Trophoblast cell (in vitro differentiated cells and primary cell): ENCODE measurements at regions not wholly inside any gene's neighbourhood (a gene's known extent, or its start where the extent isn't known, plus 50 kb on each side); places are given as distances from the start of the nearest gene placed in this dataset.

Experiments used
- DNase-seq, 2 donors: peaks; one replicate each; pipeline ENCODE4 v3.0.0-alpha.2; 2016
- H2AFZ ChIP-seq: 2 replicates; pipeline ENCODE4 v1.6.1; 2013; ENCODE audit warnings: low read length, moderate library complexity, mild to moderate bottlenecking; ENCODE audit not compliant: insufficient read depth, poor library complexity
- H2AK5ac ChIP-seq: 2 replicates; pipeline ENCODE4 v1.6.1; 2013; ENCODE audit warnings: mild to moderate bottlenecking, low read length
- H2BK120ac ChIP-seq: 2 replicates; pipeline ENCODE4 v1.6.1; 2013; ENCODE audit warnings: low read length, mild to moderate bottlenecking, moderate library complexity; ENCODE audit not compliant: insufficient read depth, poor library complexity
- H2BK12ac ChIP-seq: 2 replicates; pipeline ENCODE4 v1.6.1; 2013; ENCODE audit warnings: mild to moderate bottlenecking, low read length, moderate library complexity
- H2BK5ac ChIP-seq: 2 replicates; pipeline ENCODE4 v1.6.1; 2013; ENCODE audit warnings: low read length, low read depth, moderate library complexity, mild to moderate bottlenecking; ENCODE audit not compliant: poor library complexity
- H3K14ac ChIP-seq: 2 replicates; pipeline ENCODE4 v1.6.1; 2013; ENCODE audit warnings: mild to moderate bottlenecking, low read length
- H3K18ac ChIP-seq: 2 replicates; pipeline ENCODE4 v1.6.1; 2013; ENCODE audit warnings: mild to moderate bottlenecking, low read length
- H3K23ac ChIP-seq: 2 replicates; pipeline ENCODE4 v1.6.1; 2013; ENCODE audit warnings: low read length
- H3K27ac ChIP-seq: 2 replicates; pipeline ENCODE4 v1.5.1; 2013; ENCODE audit warnings: low read depth, mild to moderate bottlenecking, inconsistent platforms, low read length, moderate library complexity
- H3K27me3 ChIP-seq: 2 replicates; pipeline ENCODE4 v1.6.1; 2013; ENCODE audit warnings: inconsistent platforms, mild to moderate bottlenecking, low read length, moderate library complexity; ENCODE audit not compliant: insufficient read depth
- H3K36me3 ChIP-seq, 2 experiments: 1 replicate in 1 of 2; 2 replicates in 1 of 2; pipeline ENCODE4 v1.6.1; 2013; ENCODE audit warnings: low read length in 2 of 2, mild to moderate bottlenecking in 2 of 2, moderate library complexity in 1 of 2; ENCODE audit not compliant: insufficient read depth in 2 of 2, control insufficient read depth in 1 of 2
- H3K4ac ChIP-seq: 2 replicates; pipeline ENCODE4 v1.6.1; 2013; ENCODE audit warnings: low read depth, mild to moderate bottlenecking, low read length, moderate library complexity
- H3K4me1 ChIP-seq, 2 experiments: 1 replicate in 1 of 2; 2 replicates in 1 of 2; pipeline ENCODE4 v1.6.1; 2013; ENCODE audit warnings: low read length in 2 of 2, mild to moderate bottlenecking in 2 of 2, moderate library complexity in 1 of 2; ENCODE audit not compliant: insufficient read depth in 2 of 2, control insufficient read depth in 1 of 2
- H3K4me2 ChIP-seq: 2 replicates; pipeline ENCODE4 v1.6.1; 2013; ENCODE audit warnings: inconsistent platforms, mild to moderate bottlenecking, low read length, moderate library complexity
- H3K4me3 ChIP-seq: 2 replicates; pipeline ENCODE4 v1.5.1; 2013; ENCODE audit warnings: mild to moderate bottlenecking, low read depth, low read length, inconsistent platforms
- H3K79me1 ChIP-seq: one replicate; pipeline ENCODE4 v1.6.1; 2013; ENCODE audit warnings: low read length
- H3K79me2 ChIP-seq: 2 replicates; pipeline ENCODE4 v1.6.1; 2013; ENCODE audit warnings: low read length, mild to moderate bottlenecking; ENCODE audit not compliant: control insufficient read depth, insufficient read depth, poor library complexity
- H3K9ac ChIP-seq: 2 replicates; pipeline ENCODE4 v1.6.1; 2013; ENCODE audit warnings: mild to moderate bottlenecking, low read length
- H3K9me3 ChIP-seq: 2 replicates; pipeline ENCODE4 v1.6.1; 2013; ENCODE audit warnings: low read depth, mild to moderate bottlenecking, control low read depth, inconsistent platforms, low read length; ENCODE audit not compliant: insufficient read depth
- H4K12ac ChIP-seq: 2 replicates; pipeline ENCODE4 v1.6.1; 2013; ENCODE audit warnings: low read depth, mild to moderate bottlenecking, low read length, moderate library complexity
- H4K8ac ChIP-seq: 2 replicates; pipeline ENCODE4 v1.6.1; 2013; ENCODE audit warnings: low read depth, mild to moderate bottlenecking, low read length, moderate library complexity
- H4K91ac ChIP-seq: one replicate; pipeline ENCODE4 v1.6.1; 2013; ENCODE audit warnings: low read depth, mild to moderate bottlenecking, low read length, moderate library complexity
- WGBS: extraction: QIAGEN DNeasy Blood & Tissue Kit; methylation state at CpG from one replicate; pipeline ENCODE4 v1.1.7; 2013; ENCODE audit warnings: missing lambda C conversion rate; ENCODE audit not compliant: insufficient read length, insufficient coverage; ENCODE audit errors: extremely low coverage; 5-methylcytosine and 5-hydroxymethylcytosine counted together

DNA sequence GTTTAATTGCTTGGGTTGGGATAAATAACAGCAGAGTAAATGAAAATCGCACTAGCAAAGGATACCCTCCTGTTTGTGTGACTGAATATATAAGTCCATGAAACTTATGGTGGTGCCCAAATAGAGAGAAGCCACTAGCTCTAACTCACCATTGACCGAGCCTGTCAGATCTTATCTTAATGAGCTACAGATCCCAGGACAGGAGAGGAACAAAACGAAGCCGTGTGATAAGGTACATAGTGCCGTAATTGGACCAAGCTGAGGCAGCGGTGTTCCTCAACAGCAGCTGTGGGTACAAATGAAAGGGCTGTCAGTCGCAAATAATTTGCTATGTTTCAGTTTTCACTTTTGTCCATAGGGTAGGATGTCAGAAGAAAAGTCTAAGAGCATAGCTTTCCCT, 276.1 kb downstream of the PTBP2 start:
- H4K12ac ChIP-seq = no peak overlapping the region
- no peak overlapping the region for H3K4me3 ChIP-seq
- H2BK12ac ChIP-seq = no peak overlapping the region
- H3K9ac ChIP-seq = no peak overlapping the region
- H2BK5ac ChIP-seq = no peak overlapping the region
- no peaks in the 10 kb centered on the region for H3K9me3 ChIP-seq
- H3K4me1 ChIP-seq = peaks cover 0 to 10% of the 10 kb centered on the region in 2 experiments
- no peak overlapping the region for H3K27ac ChIP-seq
- no peaks in the 10 kb centered on the region for H3K79me2 ChIP-seq
- no CpG with 5 or more reads among the region's 7 CpGs for WGBS
- no peak overlapping the region for H3K14ac ChIP-seq
- H4K8ac ChIP-seq = no peak overlapping the region
- H2AFZ ChIP-seq = no peak overlapping the region
- no peaks in the 10 kb centered on the region for H3K36me3 ChIP-seq
- no peaks in the 10 kb centered on the region for H3K27me3 ChIP-seq
- no peak overlapping the region for H2BK120ac ChIP-seq
- no peak overlapping the region for H2AK5ac ChIP-seq
- H3K23ac ChIP-seq = no peak overlapping the region
- no peak overlapping the region for H3K18ac ChIP-seq
- no peak overlapping the region for H4K91ac ChIP-seq
- H3K4ac ChIP-seq = no peak overlapping the region
- H3K79me1 ChIP-seq = no peaks in the 10 kb centered on the region
- DNase-seq = no peak
- no peak overlapping the region for H3K4me2 ChIP-seq

DNA sequence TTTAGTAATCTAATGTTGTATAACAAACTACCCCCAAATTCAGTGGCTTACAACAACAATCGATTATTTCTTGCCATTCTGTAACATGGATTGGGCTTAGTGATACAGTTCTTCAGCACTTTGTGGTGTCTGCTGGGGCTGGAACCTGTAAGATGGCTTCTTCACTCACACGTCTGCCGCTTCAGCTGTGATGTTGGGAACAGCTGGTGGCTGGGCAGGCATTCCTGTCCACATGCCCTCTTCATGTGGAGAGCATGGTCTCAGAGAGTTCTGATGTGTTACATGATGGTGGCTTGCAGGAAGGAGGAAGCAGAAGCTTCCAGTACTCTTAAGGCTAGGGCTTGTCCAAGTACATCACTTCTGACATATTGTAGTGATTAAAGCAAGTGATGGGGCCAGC, 276.9 kb downstream of the PTBP2 start:
- Histone ChIP-seq H3K79me2 (no peaks in the 10 kb centered on the region), H3K4me1 (peaks cover 0 to 7% of the 10 kb centered on the region in 2 experiments), H3K27me3 (no peaks in the 10 kb centered on the region), H2BK12ac (no peak overlapping the region), H3K4me3 (no peak overlapping the region), H3K79me1 (no peaks in the 10 kb centered on the region), H3K9ac (no peak overlapping the region), H3K36me3 (no peaks in the 10 kb centered on the region), H3K18ac (no peak overlapping the region), H4K8ac (no peak overlapping the region), H2BK120ac (no peak overlapping the region), H4K91ac (no peak overlapping the region), H2AK5ac (no peak overlapping the region), H3K27ac (no peak overlapping the region), H2AFZ (no peak overlapping the region), H2BK5ac (no peak overlapping the region), H3K4ac (no peak overlapping the region), H3K9me3 (no peaks in the 10 kb centered on the region), H3K14ac (no peak overlapping the region), H3K4me2 (no peak overlapping the region), H3K23ac (no peak overlapping the region), H4K12ac (no peak overlapping the region)
- no peak for DNase-seq
- WGBS = no CpG with 5 or more reads among the region's 3 CpGs

DNA sequence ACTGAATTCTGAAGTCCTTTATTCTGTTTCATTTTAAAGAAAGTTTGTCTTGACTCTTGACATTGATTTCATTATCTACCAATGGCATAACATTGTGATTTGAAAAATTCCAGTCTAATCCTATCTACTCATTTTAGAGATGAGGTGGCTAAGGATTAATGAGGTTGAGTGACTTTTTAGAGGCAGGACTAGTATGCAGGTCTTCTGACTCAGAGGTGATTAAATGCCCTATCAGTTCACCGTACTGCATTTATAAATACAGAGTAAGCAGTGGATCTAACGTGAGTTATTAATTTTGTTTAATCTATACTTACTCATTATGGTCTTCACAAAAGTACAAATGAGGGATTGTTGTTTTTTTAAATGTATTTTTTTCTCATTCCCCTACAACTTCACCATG, 277.6 kb downstream of the PTBP2 start:
- Histone ChIP-seq H3K4me2 (no peak overlapping the region), H3K9me3 (no peaks in the 10 kb centered on the region), H3K79me2 (no peaks in the 10 kb centered on the region), H2BK5ac (no peak overlapping the region), H2BK120ac (no peak overlapping the region), H3K27ac (no peak overlapping the region), H3K4me1 (peaks cover 0 to 7% of the 10 kb centered on the region in 2 experiments), H3K79me1 (no peaks in the 10 kb centered on the region), H4K91ac (no peak overlapping the region), H3K27me3 (no peaks in the 10 kb centered on the region), H3K4me3 (no peak overlapping the region), H2AK5ac (no peak overlapping the region), H4K12ac (no peak overlapping the region), H2BK12ac (no peak overlapping the region), H3K23ac (no peak overlapping the region), H3K18ac (no peak overlapping the region), H3K36me3 (no peaks in the 10 kb centered on the region), H4K8ac (no peak overlapping the region), H3K14ac (no peak overlapping the region), H3K4ac (no peak overlapping the region), H3K9ac (no peak overlapping the region), H2AFZ (no peak overlapping the region)
- no peak for DNase-seq
- no CpG with 5 or more reads among the region's 2 CpGs for WGBS

- no peaks in the 10 kb centered on the region for H3K27me3 ChIP-seq
- no peak overlapping the region for H2BK120ac ChIP-seq
- H4K91ac ChIP-seq = no peak overlapping the region
- H3K4me1 ChIP-seq = peaks cover 0 to 3% of the 10 kb centered on the region in 2 experiments
- H3K4ac ChIP-seq = no peak overlapping the region
- H4K12ac ChIP-seq = no peak overlapping the region
- H3K36me3 ChIP-seq = no peaks in the 10 kb centered on the region
- H3K9ac ChIP-seq = no peak overlapping the region
- no peak overlapping the region for H3K4me3 ChIP-seq
- H2AK5ac ChIP-seq = no peak overlapping the region
- H2AFZ ChIP-seq = no peak overlapping the region
- no peak overlapping the region for H3K14ac ChIP-seq
- no CpG with 5 or more reads among the region's 2 CpGs for WGBS
- no peak overlapping the region for H2BK12ac ChIP-seq
- DNase-seq = no peak
- H3K9me3 ChIP-seq = no peaks in the 10 kb centered on the region
- no peak overlapping the region for H2BK5ac ChIP-seq
- no peaks in the 10 kb centered on the region for H3K79me2 ChIP-seq
- no peak overlapping the region for H3K18ac ChIP-seq
- H3K79me1 ChIP-seq = no peaks in the 10 kb centered on the region
- no peak overlapping the region for H3K23ac ChIP-seq
- no peak overlapping the region for H3K27ac ChIP-seq
- H3K4me2 ChIP-seq = no peak overlapping the region
- no peak overlapping the region for H4K8ac ChIP-seq
These were observed 282.5 kb downstream of the PTBP2 start for GRCh38 chr1:97004054-97004453.
